Activated CD4-positive, CD25-positive, alpha-beta regulatory T cell treated with anti-CD3 and anti-CD28 coated beads, Interleukin-2, amount 50 U/mL, for 24 hours (primary cell): ENCODE measurements at regions not wholly inside any gene's neighbourhood (a gene's known extent, or its start where the extent isn't known, plus 50 kb on each side); places are given as distances from the start of the nearest gene placed in this dataset.
"Not testable (repeated sequence)": the region's sequence is repeated elsewhere in the genome, so short reads cannot be mapped to it uniquely, and the experiment has no call there.

ENCODE experiments used
- ATAC-seq, 2 donors: fragments of 150-1000 bp; cut with Tn5 transposase; one replicate each; pipeline ENCODE4 v1.10.0; 2021; ENCODE audit warnings: mild to moderate bottlenecking in 1 of 2, moderate library complexity in 1 of 2

- ATAC-seq, result not testable (repeated sequence)
Observed at GRCh38 chr11:123344188-123344587, 85.9 kb upstream of the GRAMD1B start.

- no peak for ATAC-seq
Observed at GRCh38 chr11:123338997-123339752, 90.9 kb upstream of the GRAMD1B start.

GRCh38 chr11:123338266-123338800, 91.7 kb upstream of the GRAMD1B start:
- ATAC-seq, result peak; percentile 58 to 62

DNA sequence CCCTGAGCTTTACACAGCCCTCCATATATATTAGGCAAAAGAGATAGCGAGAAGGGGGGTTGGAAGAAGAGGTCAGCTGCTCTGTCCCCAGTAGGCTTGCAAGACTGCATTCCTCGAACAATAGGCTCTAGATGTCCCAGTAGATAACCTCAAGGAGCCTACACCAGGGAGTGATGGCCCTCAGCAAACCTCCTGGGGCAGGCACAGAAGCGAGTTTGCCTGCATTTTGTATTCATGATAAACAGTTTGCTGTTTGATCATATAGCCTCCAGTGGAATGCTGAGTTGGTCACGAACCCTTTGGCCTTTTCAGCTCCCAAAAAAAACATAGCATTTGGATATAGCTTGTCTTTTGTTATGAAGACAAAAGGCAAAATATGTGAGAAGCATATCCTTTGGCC, 95.1 kb upstream of the GRAMD1B start:
- ATAC-seq, result no peak

- ATAC-seq, result not testable (repeated sequence)
Observed at GRCh38 chr11:123332577-123332976, 97.5 kb upstream of the GRAMD1B start.

- ATAC-seq, result no peak
Observed at GRCh38 chr11:123330948-123331347, 99.1 kb upstream of the GRAMD1B start.

GRCh38 chr11:123330471-123330870, 99.6 kb upstream of the GRAMD1B start:
- no peak for ATAC-seq

- ATAC-seq, result no peak
Observed at GRCh38 chr11:123330071-123330470, 100.0 kb upstream of the GRAMD1B start.

- no peak for ATAC-seq
Observed at GRCh38 chr11:123328281-123328867, 101.7 kb upstream of the GRAMD1B start.

DNA sequence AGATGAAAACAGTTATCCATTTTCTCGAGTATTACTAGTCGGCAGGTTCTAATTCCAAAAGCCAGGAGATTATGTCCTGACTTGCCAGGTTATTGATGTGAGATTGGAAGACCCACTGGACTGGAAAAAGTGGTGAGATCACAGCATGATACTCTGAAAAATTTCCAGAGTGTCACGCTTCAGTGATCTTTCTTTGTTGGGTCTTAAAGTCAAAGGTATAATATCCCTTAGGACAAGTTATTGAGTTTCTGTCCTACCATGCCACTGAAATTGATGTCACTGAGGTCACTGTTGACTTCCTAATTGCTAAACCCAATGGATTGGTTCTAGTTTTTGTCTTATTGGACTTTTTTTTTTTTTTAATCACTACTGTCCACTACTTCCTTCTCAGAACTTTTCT, 104.5 kb upstream of the GRAMD1B start:
- no peak for ATAC-seq

DNA sequence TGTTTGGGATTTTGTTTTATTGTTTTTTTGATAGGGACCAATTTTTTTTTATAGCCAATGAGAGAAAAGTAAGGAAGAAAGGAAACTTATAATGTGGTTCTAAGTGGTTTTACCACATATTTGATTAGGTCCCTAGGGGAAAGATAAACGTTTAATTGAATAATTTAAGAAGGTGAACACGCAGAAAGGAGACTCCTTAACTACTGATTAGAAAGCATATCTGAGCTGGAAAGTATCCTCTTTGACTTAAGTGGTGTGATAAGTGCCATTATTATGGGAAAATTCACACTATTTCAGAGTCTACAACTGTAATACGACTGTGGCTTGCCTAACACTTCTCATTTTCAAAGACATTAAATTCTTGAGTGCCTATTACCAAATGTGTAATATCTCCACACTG, 106.5 kb upstream of the GRAMD1B start:
- ATAC-seq, result no peak

DNA sequence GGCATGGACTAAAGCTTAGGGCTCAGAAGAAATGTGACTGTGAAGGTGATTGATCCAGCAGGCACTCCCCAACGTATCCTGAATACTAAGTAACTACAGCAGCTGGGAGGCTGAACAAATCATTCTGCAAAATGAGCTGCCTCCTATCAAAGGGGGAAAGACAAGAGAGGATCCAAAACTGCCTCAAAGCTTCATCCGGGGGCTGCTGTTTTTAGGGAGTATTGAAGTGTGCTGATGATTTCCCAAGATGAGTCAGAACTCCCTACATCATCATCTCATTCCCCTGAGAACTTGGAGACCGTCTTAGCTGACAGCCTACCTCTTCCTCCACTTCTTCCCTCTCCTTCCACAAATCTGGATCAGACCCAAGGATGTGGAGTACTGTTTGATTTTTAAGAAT, 108.4 kb upstream of the GRAMD1B start:
- no peak for ATAC-seq

GRCh38 chr11:123318623-123319022, 111.4 kb upstream of the GRAMD1B start:
- ATAC-seq, result no peak

GRCh38 chr11:123318132-123318531, 111.9 kb upstream of the GRAMD1B start:
- not testable (repeated sequence) for ATAC-seq

DNA sequence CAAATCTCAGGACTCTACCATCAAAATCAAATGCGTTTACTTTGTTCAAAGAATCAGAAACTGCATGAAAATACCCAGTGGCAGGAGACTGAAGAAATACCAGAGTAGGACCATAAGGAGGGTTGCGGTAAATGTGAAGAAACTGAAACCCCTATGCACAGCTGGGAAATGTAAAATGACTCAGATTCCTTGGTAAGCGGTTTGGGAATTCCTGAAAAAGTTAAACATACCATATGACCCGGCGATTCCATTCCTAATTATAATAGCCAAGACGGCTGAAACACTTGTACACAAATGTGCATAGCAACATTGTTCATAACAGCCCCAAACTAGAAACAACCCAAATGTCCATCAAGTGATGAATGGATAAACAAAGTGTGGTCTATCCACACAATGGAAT, 114.1 kb upstream of the GRAMD1B start:
- ATAC-seq, result no peak

GRCh38 chr11:123314972-123315371, 115.1 kb upstream of the GRAMD1B start:
- no peak for ATAC-seq

- ATAC-seq, result no peak
Observed at GRCh38 chr11:123313262-123313661, 116.8 kb upstream of the GRAMD1B start.

GRCh38 chr11:123308077-123308476, 113.0 kb upstream of the CLMP start:
- ATAC-seq, result no peak

- ATAC-seq, result no peak
Observed at GRCh38 chr11:123307276-123307675, 112.2 kb upstream of the CLMP start.

- no peak for ATAC-seq
Observed at GRCh38 chr11:123306531-123306930, 111.5 kb upstream of the CLMP start.

DNA sequence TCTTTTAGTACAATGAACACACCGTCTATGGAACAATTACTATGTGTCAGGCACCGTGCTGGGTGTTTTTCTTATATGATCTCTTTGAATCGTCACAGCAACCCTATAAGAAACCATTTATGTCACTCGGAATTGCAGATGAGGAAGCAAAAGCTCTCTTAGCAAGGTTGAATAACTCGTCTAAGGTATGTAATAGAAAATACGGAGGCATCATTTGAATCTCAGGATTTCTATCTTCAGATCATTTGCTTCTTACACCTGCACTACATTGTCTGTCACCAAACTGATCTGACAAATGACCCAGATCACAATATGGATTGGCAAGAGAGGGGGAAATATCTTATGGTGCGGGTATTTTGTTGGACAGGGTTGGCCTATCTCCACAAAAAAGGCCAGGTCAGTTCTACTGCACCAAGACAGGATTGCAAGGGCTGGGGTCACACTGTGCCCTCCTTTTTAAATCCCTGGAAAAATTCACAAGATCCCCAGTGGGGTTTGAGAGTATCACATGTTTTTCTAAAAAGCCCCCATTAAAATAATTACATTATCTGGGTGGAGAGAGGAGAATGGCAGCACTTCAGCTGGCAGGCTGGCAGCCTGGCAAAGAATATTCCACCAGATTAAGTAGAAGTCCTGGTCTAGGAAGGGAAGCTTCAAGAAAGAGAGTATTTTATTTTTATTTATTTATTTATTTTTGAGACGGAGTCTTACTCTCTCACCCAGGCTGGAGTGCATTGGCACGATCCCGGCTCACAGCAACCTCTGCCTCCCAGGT, 110.7 kb upstream of the CLMP start:
- ATAC-seq, result no peak

DNA sequence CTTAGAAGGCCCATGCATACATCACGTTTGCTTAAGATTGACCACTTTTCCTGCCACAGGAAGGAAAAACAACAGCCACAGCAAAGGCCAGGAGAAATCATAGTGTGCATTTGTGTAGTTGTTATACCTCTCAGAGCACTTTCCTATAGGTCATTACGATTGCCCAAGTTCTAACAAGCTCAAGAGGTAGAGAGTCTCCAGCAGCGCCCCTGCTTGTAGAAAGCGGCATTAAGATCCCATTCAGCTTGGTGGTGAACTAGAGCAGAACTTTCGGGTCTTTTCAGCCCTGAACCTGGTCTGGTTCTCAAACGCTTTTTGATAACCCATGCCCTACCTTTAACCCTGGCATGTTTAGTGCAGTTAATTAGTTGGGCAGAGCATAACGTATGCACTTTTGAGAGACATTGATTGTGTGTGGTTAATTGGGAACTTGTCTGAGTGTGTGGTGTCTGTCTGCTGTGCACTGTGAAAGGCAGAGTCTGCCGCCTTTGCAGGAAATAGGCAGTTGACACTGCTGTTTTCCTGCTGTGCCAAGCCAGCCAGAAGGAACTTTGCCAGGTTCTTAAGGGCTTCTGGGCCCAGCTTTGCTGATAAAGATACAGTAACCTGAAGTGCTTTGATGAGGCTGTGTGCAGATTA, 109.9 kb upstream of the CLMP start:
- no peak for ATAC-seq

DNA sequence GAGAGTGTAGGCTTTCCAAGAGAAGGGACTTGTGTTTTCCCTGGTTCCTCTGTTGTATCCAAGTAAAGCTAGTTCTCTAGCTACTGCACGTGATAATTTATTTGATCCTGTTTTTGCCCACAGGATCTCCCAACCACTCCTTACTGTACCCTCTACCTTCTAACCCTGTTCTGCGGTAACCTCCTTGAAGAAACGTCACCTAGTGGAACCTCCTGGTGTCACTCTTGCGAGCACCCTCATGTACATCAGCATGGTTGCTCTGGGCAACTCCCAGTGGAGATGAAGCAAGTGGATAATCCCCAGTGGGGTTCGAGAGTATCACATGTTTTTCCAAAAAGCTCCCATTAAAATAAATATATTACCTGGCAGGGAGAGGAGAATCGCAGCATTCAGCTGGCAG, 108.9 kb upstream of the CLMP start:
- no peak for ATAC-seq
